ENCODE measurements at regions not wholly inside any gene's neighbourhood (a gene's known extent, or its start where the extent isn't known, plus 50 kb on each side); places are given as distances from the start of the nearest gene placed in this dataset.

- Histone ChIP-seq H3K36me3 (no peaks in the 10 kb centered on the region), H3K27ac (no peak overlapping the region), H3K9me3 (no peaks in the 10 kb centered on the region), H3K4me1 (no peaks in the 10 kb centered on the region), H3K27me3 (no peaks in the 10 kb centered on the region), H3K4me3 (no peak overlapping the region)
- DNase-seq, result no peak
- intact Hi-C loops (cut with DNase I), result no loop called here
- TF ChIP-seq POLR2A (IDR thresholded peaks at IDR 0.05) (no peak), POLR2AphosphoS5 (IDR thresholded peaks at IDR 0.05) (no peak), CTCF (IDR thresholded peaks at IDR 0.05) (no peak), EP300 (IDR thresholded peaks at IDR 0.05) (no peak)
- WGBS, 2 donors, result 88 to 95% methylated on average over 2 of the region's 2 CpGs
These were observed 224.3 kb downstream of the EDEM1 start for GRCh38 chr3:5411786-5412185.

GRCh38 chr3:5423076-5423475 lies 235.6 kb downstream of the EDEM1 start:
- no peak for TF ChIP-seq EP300 (IDR thresholded peaks at IDR 0.05)
- no peak for TF ChIP-seq POLR2AphosphoS5 (IDR thresholded peaks at IDR 0.05)
- no peak for TF ChIP-seq POLR2A (IDR thresholded peaks at IDR 0.05)
- TF ChIP-seq CTCF (IDR thresholded peaks at IDR 0.05), result no peak
- DNase-seq, result no peak
- Histone ChIP-seq H3K27me3 (no peaks in the 10 kb centered on the region), H3K27ac (no peak overlapping the region), H3K36me3 (no peaks in the 10 kb centered on the region), H3K4me1 (no peaks in the 10 kb centered on the region), H3K9me3 (no peaks in the 10 kb centered on the region), H3K4me3 (no peak overlapping the region)
- intact Hi-C loops (cut with DNase I), result no loop called here
- 62 to 73% methylated on average over 4 of the region's 4 CpGs for WGBS, 2 donors

GRCh38 chr3:5423523-5423922 lies 236.0 kb downstream of the EDEM1 start:
- intact Hi-C loops (cut with DNase I), result no loop called here
- WGBS, 2 donors, result 74 to 84% methylated on average over 2 of the region's 2 CpGs

GRCh38 chr3:5425371-5425770 lies 237.9 kb downstream of the EDEM1 start:
- 94 to 95% methylated on average over 6 of the region's 6 CpGs for WGBS, 2 donors
- Histone ChIP-seq H3K27me3 (no peaks in the 10 kb centered on the region), H3K4me3 (no peak overlapping the region), H3K27ac (no peak overlapping the region), H3K4me1 (no peaks in the 10 kb centered on the region), H3K36me3 (no peaks in the 10 kb centered on the region), H3K9me3 (no peaks in the 10 kb centered on the region)
- no peak for TF ChIP-seq EP300 (IDR thresholded peaks at IDR 0.05)
- TF ChIP-seq POLR2AphosphoS5 (IDR thresholded peaks at IDR 0.05), result no peak
- TF ChIP-seq CTCF (IDR thresholded peaks at IDR 0.05), result no peak
- no peak for TF ChIP-seq POLR2A (IDR thresholded peaks at IDR 0.05)
- no peak for DNase-seq
- intact Hi-C loops (cut with DNase I), result no loop called here

More at GRCh38 chr3:5423523-5423922, 236.0 kb downstream of the EDEM1 start:
- DNase-seq, result no peak
- Histone ChIP-seq H3K9me3 (no peaks in the 10 kb centered on the region), H3K36me3 (no peaks in the 10 kb centered on the region), H3K4me3 (no peak overlapping the region), H3K27me3 (no peaks in the 10 kb centered on the region), H3K27ac (no peak overlapping the region), H3K4me1 (no peaks in the 10 kb centered on the region)
- TF ChIP-seq POLR2AphosphoS5 (IDR thresholded peaks at IDR 0.05), result no peak
- TF ChIP-seq CTCF (IDR thresholded peaks at IDR 0.05), result no peak
- TF ChIP-seq POLR2A (IDR thresholded peaks at IDR 0.05), result no peak
- TF ChIP-seq EP300 (IDR thresholded peaks at IDR 0.05), result no peak
